ENCODE measurements at regions not wholly inside any gene's neighbourhood (a gene's known extent, or its start where the extent isn't known, plus 50 kb on each side); places are given as distances from the start of the nearest gene placed in this dataset.
A peak's percentile ranks its signal among the peaks of the same experiment; 100 is the strongest.

DNA sequence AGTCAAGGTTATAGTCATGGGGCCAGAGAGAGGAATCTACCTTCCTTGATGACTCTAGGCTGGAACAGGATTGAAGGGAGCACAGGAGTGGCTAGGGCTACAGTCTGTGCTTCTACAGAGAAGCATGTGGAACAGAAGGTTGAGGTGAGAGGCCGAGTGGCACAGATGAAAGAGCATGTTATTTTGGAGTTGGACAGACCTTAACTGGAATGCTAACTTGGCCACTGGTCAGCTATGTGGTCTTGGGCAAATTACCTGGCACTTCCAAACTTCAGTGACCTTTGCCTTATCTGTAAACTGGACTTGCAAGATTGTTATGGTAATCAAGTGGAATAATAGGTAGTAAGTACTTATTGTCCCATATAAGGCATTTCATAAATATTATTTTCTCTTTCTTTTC is 252.7 kb downstream of the KCNRG start:
- Histone ChIP-seq H3K36me3 (no peaks in the 10 kb centered on the region), H3K27me3 (no peaks in the 10 kb centered on the region), H3K4me1 (peaks cover 0 to 13% (median 3%) of the 10 kb centered on the region in 9 donors), H3K9me3 (no peaks in the 10 kb centered on the region), H3K27ac (no peak overlapping the region), H3K4me3 (no peak overlapping the region)
- no peak for DNase-seq
- TF ChIP-seq, protein P1, sequence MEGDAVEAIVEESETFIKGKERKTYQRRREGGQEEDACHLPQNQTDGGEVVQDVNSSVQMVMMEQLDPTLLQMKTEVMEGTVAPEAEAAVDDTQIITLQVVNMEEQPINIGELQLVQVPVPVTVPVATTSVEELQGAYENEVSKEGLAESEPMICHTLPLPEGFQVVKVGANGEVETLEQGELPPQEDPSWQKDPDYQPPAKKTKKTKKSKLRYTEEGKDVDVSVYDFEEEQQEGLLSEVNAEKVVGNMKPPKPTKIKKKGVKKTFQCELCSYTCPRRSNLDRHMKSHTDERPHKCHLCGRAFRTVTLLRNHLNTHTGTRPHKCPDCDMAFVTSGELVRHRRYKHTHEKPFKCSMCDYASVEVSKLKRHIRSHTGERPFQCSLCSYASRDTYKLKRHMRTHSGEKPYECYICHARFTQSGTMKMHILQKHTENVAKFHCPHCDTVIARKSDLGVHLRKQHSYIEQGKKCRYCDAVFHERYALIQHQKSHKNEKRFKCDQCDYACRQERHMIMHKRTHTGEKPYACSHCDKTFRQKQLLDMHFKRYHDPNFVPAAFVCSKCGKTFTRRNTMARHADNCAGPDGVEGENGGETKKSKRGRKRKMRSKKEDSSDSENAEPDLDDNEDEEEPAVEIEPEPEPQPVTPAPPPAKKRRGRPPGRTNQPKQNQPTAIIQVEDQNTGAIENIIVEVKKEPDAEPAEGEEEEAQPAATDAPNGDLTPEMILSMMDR (IDR thresholded peaks at IDR 0.05): no peak
- intact Hi-C loops (cut with DNase I): no loop called here
- peak in 1 of 8 donors; percentile 41 for ATAC-seq
- WGBS, 2 donors: 48 to 66% methylated on average over 1 of the region's 1 CpG

DNA sequence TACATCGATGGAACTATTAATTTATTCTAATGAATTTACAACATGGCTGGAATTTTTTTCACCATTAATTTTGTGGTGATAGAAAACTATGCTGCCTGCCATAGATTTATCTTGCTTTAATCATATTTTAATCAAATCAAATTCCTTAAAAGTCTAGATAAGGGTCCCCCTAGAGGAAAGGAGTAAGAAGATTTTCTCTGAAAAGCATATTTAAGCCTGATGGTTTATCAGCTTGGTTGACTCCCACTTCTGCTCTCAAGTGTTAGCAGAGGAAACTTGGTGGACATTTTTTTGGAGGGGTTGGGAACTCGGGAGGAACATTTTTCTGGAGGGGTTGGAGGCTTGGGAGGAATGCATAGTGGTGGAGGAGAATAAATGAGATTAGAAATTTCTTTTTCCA is 253.3 kb downstream of the KCNRG start:
- H3K27me3 ChIP-seq: no peaks in the 10 kb centered on the region
- no peak for ATAC-seq
- H3K9me3 ChIP-seq: no peaks in the 10 kb centered on the region
- no peak overlapping the region for H3K4me3 ChIP-seq
- H3K4me1 ChIP-seq: peaks cover 0 to 13% (median 3%) of the 10 kb centered on the region in 9 donors
- TF ChIP-seq, protein P1 (IDR thresholded peaks at IDR 0.05): no peak
- 55 to 65% methylated on average over 2 of the region's 2 CpGs for WGBS, 2 donors
- H3K27ac ChIP-seq: no peak overlapping the region
- no peak for DNase-seq
- intact Hi-C loops (cut with DNase I): no loop called here
- no peaks in the 10 kb centered on the region for H3K36me3 ChIP-seq

DNA sequence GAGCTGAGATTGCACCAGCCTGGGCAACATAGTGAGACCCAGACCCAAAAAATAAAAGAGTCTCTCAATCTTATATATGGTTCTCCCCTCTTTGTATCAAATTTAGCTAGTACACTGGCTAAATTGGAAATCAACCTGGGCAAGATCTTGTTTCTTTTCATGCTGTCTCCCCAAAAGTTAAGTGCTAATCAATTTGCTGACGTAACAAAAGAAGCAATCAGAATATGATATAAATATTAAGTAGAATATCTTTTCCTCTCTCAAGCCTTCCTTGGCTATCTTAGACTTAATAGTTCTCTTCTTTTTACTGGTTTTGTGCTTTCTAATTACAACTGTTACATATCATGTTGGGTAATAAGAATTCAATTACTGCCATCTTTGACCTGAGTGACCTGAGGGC is 258.9 kb downstream of the KCNRG start:
- TF ChIP-seq, protein P1 (IDR thresholded peaks at IDR 0.05): no peak
- Histone ChIP-seq H3K27ac (no peak overlapping the region), H3K27me3 (no peaks in the 10 kb centered on the region), H3K4me3 (no peak overlapping the region), H3K4me1 (no peaks in the 10 kb centered on the region), H3K9me3 (peaks cover 0 to 10% (median 0%) of the 10 kb centered on the region in 11 donors), H3K36me3 (no peaks in the 10 kb centered on the region)
- WGBS, 2 donors: 95 to 97% methylated on average over 1 of the region's 1 CpG
- intact Hi-C loops (cut with DNase I): no loop called here
- ATAC-seq (no peak), DNase-seq (no peak)

DNA sequence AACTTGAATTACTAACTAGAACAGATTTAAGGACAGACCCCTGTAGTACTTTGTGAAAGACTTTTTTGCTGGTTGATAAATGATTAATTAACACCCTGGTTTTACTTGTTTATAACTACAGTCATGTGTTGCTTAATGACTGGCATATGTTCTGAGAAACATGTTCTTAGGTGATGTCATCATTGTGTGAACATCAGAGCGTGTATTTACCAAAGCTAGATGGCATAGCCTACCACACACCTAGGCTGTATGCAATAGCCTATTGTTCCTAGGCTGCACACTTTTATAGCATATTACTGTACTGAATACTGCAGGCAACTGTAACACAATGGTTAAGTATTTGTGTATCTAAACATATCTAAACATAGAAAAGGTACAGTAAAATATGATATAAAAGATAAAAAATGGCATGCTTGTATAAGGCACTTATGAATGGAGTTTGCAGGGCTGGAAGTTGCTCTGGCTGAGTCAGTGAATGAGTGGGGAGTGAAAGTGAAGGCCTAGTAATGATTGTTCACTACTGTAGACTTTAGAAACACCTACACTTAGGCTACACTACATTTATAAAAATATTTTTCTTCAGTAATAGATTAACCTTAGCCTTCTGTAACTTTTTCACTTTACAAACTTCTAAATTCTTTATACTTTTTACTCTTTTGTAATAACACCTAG is 260.3 kb downstream of the KCNRG start:
- TF ChIP-seq, protein P1 (IDR thresholded peaks at IDR 0.05): no peak
- H3K27me3 ChIP-seq: no peaks in the 10 kb centered on the region
- 80 to 95% methylated on average over 1 of the region's 1 CpG for WGBS, 2 donors
- DNase-seq (no peak), ATAC-seq (no peak)
- no peaks in the 10 kb centered on the region for H3K36me3 ChIP-seq
- intact Hi-C loops (cut with DNase I): no loop called here
- peaks cover 0 to 10% (median 0%) of the 10 kb centered on the region in 11 donors for H3K9me3 ChIP-seq
- no peak overlapping the region for H3K27ac ChIP-seq
- no peak overlapping the region for H3K4me3 ChIP-seq
- no peaks in the 10 kb centered on the region for H3K4me1 ChIP-seq
